Lower leg skin (tissue), 4 donors: ENCODE measurements at regions not wholly inside any gene's neighbourhood (a gene's known extent, or its start where the extent isn't known, plus 50 kb on each side); places are given as distances from the start of the nearest gene placed in this dataset.

Experiments used
- DNase-seq, 2 donors: peaks; one replicate each; pipeline ENCODE4 v3.0.0-alpha.2; 2019; ENCODE audit warnings: low spot score in 2 of 2
- H3K4me3 ChIP-seq: fragments of 200-600 bp; sonication (generic); 2 replicates; pipeline ENCODE4 v1.5.1; 2017; ENCODE audit warnings: mild to moderate bottlenecking, low read depth; ENCODE audit not compliant: poor library complexity, severe bottlenecking
- CTCF ChIP-seq, 3 donors: fragments of 450-650 bp; IDR thresholded peaks; one replicate each; pipeline ENCODE4 v1.5.1; 2016; ENCODE audit warnings: antibody characterized with exemption in 3 of 3, mild to moderate bottlenecking in 3 of 3, moderate library complexity in 2 of 3
- POLR2A ChIP-seq, 2 donors: fragments of 450-650 bp; IDR thresholded peaks; one replicate each; pipeline ENCODE4 v1.6.1; 2016 to 2017; ENCODE audit warnings: antibody characterized with exemption in 2 of 2, mild to moderate bottlenecking in 1 of 2, moderate library complexity in 1 of 2
- WGBS, 2 donors: methylation state at CpG; one replicate each; pipeline ENCODE4 v1.1.5; 2018; 5-methylcytosine and 5-hydroxymethylcytosine counted together
- intact Hi-C: fragments of 100-400 bp; cut with DNase I; formaldehyde crosslinking; loops from one replicate; pipeline ENCODE4 v1.15.0; 2023; ENCODE audit warnings: low total_unique reads

DNA sequence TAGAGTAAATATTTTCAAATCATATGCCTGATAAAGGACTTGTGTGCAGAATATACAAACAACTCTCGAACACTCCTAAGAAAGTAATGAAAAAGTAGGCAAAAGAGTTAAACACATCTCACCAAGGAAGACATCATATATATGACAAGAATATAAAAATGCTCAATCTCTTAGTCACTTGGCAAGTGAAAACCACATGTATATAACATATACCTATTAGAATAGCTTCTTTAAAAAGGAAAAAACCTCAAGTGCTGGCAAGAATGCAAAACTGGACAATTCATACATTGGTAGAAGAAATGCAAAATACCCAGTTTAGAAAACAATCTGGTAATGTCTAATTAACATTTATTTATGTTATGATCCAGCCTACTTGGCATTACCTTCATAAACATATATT lies 146.6 kb upstream of the DGKB start:
- WGBS, 2 donors = 91 to 100% methylated on average over 1 of the region's 1 CpG
- no peak overlapping the region for H3K4me3 ChIP-seq
- DNase-seq = no peak
- intact Hi-C loops = no loop called here
- no peak for TF ChIP-seq CTCF (IDR thresholded peaks at IDR 0.05)
- TF ChIP-seq POLR2A (IDR thresholded peaks at IDR 0.05) = no peak

DNA sequence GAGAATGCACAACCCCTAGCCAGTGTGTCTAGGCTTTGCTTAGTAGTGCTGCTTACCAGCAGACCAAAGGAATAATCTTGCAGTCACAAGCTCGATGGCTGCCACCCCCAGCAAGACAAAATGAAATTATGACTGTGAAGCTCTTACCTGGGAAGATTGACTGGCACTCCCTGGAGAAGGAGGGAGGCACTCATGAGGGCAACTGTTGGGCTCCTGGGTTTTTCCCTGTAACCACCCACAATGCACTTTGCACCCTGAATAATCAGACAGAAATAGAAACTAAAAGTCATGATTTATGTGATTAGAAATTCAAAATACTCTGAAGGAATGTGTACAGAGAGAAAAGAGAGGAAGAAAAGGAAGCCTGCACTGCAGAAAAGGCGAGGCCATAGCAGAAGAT lies 144.3 kb upstream of the DGKB start:
- 61 to 80% methylated on average over 2 of the region's 2 CpGs for WGBS, 2 donors
- intact Hi-C loops = no loop called here
- no peak for DNase-seq
- TF ChIP-seq CTCF (IDR thresholded peaks at IDR 0.05) (no peak), POLR2A (IDR thresholded peaks at IDR 0.05) (no peak)
- no peak overlapping the region for H3K4me3 ChIP-seq

- intact Hi-C loops = no loop called here
- 58% methylated on average over 6 of the region's 6 CpGs for WGBS, 2 donors
- DNase-seq = no peak
- TF ChIP-seq CTCF (IDR thresholded peaks at IDR 0.05) (no peak), POLR2A (IDR thresholded peaks at IDR 0.05) (no peak)
- no peak overlapping the region for H3K4me3 ChIP-seq
These were observed 141.4 kb upstream of the DGKB start for GRCh38 chr7:15043931-15044330.

DNA sequence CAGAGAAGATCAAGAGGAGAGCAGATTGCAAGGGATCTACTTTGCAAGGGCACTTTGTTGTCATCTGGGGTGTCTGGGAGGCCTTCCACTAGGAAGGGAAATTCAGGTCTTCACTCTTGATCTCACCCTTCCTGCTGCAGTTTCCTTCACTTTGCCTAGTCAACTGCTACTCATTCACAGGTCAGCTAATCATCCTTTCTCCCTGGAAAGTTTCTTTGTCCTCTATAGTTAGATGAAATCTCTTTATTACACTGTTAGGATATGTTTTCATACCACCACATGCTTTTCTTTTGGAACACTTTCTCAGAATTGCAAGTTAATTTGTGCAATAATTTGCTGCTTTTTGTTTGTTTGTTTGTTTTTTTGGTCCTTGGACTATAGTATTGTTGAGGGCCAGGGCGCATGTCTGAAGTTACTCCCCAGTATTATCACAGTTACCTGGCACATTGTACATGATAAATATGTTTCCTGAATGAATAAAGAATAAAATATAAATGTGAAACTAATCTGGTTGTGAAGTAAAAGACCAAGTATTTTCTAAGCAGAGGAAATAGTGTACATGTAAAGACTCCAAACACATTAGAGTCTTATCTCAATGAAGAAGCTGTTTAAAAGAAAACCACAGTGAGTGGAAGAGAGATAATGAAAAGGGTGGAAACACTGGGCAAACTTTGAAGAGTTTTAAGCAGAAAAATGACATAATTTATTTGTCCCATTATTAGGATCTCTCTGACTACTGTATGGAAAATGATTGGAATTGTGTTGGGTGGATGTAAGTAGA lies 139.9 kb upstream of the DGKB start:
- no peak for DNase-seq
- no peak for TF ChIP-seq POLR2A (IDR thresholded peaks at IDR 0.05)
- TF ChIP-seq CTCF (IDR thresholded peaks at IDR 0.05) = no peak
- intact Hi-C loops = no loop called here
- H3K4me3 ChIP-seq = no peak overlapping the region
- 89 to 92% methylated on average over 1 of the region's 1 CpG for WGBS, 2 donors

GRCh38 chr7:15041226-15041625 lies 138.7 kb upstream of the DGKB start:
- TF ChIP-seq POLR2A (IDR thresholded peaks at IDR 0.05) (no peak), CTCF (IDR thresholded peaks at IDR 0.05) (no peak)
- intact Hi-C loops = no loop called here
- 81 to 82% methylated on average over 5 of the region's 5 CpGs for WGBS, 2 donors
- no peak overlapping the region for H3K4me3 ChIP-seq
- no peak for DNase-seq

DNA sequence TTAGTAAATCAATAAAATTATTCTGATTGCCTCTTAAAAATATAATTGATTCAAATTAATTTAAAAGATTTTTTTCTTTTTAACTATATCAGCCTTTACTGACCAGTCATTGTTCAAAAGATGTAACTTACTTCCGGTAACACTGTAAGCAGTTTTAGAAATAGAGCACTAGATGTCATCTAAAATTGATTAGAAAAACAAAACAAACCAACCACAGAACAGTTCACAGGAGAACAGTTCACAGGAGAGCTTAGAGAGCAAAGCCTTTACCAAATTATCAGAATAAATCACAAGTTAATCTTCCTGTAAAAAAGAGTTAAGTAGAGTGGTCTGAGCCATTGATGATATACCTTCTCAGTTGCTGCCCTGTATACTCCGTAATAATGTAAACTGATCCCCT lies 133.3 kb upstream of the DGKB start:
- intact Hi-C loops = no loop called here
- no peak for TF ChIP-seq POLR2A (IDR thresholded peaks at IDR 0.05)
- TF ChIP-seq CTCF (IDR thresholded peaks at IDR 0.05) = no peak
- no peak for DNase-seq
- 91 to 93% methylated on average over 2 of the region's 2 CpGs for WGBS, 2 donors
- H3K4me3 ChIP-seq = no peak overlapping the region
